ENCODE measurements at regions not wholly inside any gene's neighbourhood (a gene's known extent, or its start where the extent isn't known, plus 50 kb on each side); places are given as distances from the start of the nearest gene placed in this dataset.

- no peak for DNase-seq (ENCODE audit: low read depth)
Measured at GRCh38 chr14:58947814-58948445, 240.5 kb upstream of the DAAM1 start.

DNA sequence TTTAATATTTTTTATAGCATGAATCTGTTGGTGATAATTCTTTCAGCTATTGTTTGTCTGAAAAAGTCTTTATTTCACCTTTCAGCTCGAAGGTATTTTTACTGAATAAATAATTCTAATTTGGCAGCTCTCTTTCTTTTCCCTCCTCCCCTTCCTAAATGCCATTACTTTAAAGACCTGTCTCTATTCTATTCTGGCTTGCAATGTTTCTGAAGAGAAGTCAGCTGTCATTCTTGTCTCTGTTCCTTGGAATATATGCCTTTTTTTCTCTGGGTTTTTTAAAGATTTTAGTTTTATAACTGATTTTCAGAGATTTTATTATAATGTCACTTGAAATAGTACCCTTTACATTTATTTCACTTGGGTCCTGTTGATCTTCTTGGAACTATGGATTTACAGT is 237.9 kb upstream of the DAAM1 start:
- DNase-seq (ENCODE audit: low read depth) = no peak

DNA sequence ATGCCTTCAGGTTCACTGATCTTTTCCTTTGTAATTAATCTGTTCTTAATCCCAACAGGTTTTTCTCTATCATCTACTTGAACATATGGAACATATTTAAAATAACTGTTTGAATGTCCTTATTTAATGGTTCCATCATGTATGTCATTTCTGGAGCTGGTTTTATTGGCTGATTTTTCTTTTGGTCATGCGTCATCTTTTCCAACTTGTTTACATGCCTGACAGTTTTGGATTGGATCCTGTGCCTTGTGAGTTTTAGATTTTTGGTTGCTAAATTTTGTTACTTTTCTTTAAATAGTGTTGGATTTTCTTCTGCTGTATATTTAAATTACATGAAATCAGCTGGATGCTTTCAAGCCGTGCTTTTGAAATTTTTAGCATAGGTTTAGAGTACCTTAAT is 237.3 kb upstream of the DAAM1 start:
- DNase-seq (ENCODE audit: low read depth) = no peak

GRCh38 chr14:58954052-58954451 is 234.4 kb upstream of the DAAM1 start:
- DNase-seq (ENCODE audit: low read depth) = no peak

DNA sequence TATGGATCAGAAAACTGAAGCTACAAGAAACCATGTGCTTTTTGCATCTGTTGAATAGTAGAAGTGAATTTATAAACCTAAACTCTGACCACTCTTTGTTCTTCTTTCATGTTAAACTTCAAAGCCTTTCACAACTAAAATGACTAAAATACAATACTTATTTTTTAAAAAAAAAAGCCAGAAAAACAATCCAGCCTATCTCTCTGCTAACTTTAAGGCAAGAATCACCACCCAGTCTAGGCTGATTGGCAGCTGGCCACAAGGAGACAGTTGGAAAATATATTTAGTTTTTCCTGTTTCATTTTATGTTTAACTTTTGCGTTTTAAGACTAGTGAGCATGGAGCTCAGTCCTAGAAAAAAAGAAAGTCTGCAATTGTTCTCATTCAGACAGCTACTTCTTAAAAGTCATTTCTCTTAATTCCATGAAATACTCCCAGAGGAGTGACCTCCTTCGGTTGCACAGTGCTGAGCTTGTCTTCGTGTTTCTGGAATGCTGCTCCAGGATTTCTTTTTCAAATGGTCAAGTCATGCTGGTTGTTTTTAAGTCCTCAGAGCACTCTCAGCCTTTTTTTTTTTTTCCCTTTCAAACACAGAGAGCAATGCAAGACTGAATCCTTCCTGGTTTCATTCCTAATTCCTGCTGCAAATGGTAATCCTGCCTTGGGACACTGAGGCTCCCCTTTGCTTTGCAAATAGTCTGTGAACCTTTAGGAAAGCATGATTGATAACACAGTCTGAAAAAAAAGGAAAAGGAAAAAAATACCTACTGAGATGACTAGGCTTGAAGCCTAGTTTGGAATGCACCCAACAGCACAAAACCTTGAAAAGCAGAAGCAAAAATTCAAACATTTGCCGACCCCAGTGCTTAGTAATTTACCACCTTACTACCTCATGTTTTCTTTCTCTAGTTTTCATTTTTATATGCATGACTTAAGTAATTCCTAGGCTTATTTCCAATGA is 233.3 kb upstream of the DAAM1 start:
- peak; percentile 41 for DNase-seq (ENCODE audit: low read depth)

- DNase-seq (ENCODE audit: low read depth) = no peak
Measured at GRCh38 chr14:58961045-58961731, 227.3 kb upstream of the DAAM1 start.

DNA sequence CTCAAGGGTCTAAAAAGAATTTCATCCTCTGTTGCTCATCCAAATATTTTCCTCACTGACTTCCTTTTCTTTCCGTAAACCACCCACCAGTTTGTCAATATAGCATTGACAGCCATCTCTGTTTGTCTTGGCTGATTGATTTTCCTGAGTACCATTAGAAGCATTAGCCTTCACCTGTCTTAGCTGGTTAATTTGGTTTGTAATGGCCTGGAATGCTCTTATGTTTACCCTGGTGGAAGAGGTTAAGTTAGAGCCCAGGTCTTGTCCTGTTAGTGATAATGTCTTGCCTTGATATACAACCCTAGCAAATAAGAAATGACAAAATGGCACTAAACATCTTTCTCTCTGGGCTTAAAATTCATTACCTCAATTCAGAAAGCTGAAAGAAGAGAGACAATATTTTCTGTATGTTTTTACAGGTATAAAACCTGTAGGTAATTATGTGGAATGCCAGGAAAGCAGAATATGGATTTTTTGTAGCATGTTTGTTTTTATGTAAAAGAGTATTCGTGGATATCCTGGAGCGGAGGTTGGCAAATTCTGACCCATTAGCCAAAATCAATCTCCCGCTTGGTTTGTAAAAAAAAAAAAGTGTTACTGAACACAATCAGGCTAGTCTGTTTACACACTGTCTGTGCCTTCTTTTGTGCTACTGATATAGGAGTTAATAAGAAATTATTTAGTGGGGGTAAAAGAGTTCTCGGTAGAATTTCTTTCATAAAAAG is 224.4 kb upstream of the DAAM1 start:
- no peak for DNase-seq (ENCODE audit: low read depth)

DNA sequence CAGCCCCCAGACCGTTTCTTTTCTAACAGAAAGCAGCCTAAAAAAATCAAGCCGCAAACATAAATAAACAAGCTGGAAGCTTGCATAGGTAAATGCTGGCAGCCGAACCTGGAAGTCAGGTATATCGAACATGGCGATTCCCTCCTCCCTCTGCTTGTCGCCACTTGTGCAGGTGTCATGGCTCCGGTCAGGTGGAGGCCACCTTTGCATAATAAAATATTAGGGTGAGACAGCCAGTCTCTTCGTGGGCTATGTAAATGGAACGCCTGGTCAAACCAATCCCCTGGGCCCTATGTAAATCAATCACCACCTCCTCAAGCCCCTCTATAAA is 223.9 kb upstream of the DAAM1 start:
- DNase-seq (ENCODE audit: low read depth) = no peak

DNA sequence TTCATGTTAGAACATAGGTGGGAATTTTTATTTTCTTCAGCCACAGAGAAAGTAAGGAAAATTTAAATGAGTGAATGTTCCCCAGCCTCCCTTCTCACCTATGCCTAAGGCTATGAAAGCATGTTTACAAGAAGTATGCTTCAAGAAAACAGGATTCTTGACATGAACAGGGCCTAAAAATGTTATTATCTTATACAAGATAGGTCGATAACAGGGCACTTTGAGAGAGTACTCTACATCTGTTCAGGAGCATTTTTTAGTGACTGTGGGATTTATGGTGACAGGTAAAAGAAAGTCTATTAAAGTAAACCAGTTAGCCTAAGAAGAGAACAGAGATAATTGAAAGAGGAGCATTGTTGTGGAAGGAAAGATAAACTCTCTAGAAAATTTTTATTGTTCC is 222.9 kb upstream of the DAAM1 start:
- DNase-seq (ENCODE audit: low read depth) = no peak

DNA sequence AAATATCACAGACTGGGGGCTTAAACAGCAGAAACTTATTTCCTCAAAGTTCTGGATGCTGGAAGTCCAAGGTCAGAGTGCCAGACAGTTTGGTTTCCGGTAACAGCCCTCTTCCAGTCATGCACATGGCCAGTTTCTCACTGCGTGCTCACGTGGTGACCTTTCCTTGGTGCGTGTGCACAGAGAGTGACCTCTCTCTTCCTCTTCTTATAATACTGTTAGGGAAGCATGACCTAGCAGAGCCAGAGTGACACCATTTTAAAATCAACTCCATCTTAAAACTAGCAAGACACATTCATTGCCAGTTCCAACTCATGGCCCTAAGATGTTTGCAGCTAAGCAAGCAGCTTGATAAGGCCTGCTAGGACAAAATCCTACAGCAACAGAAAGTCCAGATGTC is 221.5 kb upstream of the DAAM1 start:
- DNase-seq (ENCODE audit: low read depth) = no peak

- no peak for DNase-seq (ENCODE audit: low read depth)
Measured at GRCh38 chr14:58969951-58970751, 218.3 kb upstream of the DAAM1 start.

GRCh38 chr14:58972233-58973017 is 216.0 kb upstream of the DAAM1 start:
- no peak for DNase-seq (ENCODE audit: low read depth)

DNA sequence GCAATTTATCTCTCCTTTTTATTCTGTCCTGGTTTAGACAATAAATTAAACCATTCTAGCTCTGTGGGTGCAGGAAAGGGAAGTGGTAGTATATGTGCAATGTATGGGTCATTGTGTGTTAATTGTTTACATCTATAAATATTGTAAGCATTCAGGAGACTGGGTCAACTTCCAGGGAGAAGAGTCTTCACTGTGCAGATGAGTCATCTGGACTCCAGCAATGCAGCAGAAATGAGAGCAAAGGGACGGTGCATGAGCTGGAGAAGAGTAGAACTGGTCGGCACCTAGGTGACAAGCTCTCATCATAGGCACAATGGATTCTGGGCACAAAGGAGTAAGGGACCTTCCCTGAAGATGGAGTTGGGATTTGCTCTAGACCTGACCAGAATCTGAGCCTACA is 211.1 kb upstream of the DAAM1 start:
- no peak for DNase-seq (ENCODE audit: low read depth)

- no peak for DNase-seq (ENCODE audit: low read depth)
Measured at GRCh38 chr14:58978343-58978742, 210.1 kb upstream of the DAAM1 start.

GRCh38 chr14:58979325-58979724 is 209.1 kb upstream of the DAAM1 start:
- no peak for DNase-seq (ENCODE audit: low read depth)

- no peak for DNase-seq (ENCODE audit: low read depth)
Measured at GRCh38 chr14:58981840-58982239, 206.6 kb upstream of the DAAM1 start.

- no peak for DNase-seq (ENCODE audit: low read depth)
Measured at GRCh38 chr14:58985786-58986185, 202.7 kb upstream of the DAAM1 start.

DNA sequence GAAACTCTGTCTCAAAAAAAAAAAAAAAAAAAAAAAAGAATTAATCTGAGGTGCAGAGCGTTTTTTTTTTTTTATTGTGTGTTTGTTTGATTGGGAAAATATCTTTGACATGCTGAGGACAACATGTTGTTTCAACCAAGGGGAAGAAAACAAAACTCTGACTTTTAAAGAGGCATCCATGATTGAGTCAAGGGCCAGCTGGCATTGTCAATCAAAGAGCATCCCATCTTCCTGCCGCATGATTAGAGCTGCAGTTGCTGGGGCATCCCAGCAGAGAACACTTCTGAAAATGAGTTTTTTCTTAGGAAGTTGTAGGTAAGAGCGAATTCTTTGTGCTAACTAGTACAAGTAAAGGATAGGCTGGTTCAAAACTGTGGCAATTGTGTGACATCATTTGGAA is 200.9 kb upstream of the DAAM1 start:
- no peak for DNase-seq (ENCODE audit: low read depth)

GRCh38 chr14:58992935-58993334 is 195.5 kb upstream of the DAAM1 start:
- no peak for DNase-seq (ENCODE audit: low read depth)

- no peak for DNase-seq (ENCODE audit: low read depth)
Measured at GRCh38 chr14:58994130-58994529, 194.3 kb upstream of the DAAM1 start.

DNA sequence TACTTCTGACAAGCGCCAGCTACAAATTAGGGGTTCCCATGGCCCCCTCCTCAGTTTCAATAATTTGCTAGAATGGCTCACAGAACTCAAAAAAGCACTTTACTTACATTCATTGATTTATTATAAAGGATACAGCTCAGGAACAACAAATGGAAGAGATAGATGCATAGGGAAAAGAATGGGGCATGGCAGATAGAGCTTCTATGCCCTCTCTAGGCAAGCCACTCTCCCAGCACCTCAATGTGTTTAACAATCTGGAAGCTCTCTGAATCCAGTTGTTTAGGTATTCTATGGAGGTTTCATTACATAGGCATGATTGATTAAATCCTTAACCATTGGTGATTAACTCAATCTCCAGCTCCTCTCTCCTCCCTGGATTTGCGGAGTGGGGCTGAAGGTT is 184.5 kb upstream of the DAAM1 start:
- no peak for DNase-seq (ENCODE audit: low read depth)
